Omental fat pad (tissue), 3 donors: ENCODE measurements at regions not wholly inside any gene's neighbourhood (a gene's known extent, or its start where the extent isn't known, plus 50 kb on each side); places are given as distances from the start of the nearest gene placed in this dataset.

Source experiments
- ATAC-seq: fragments of 150-250 bp; one replicate; pipeline ENCODE4 v1.9.1; 2016; ENCODE audit warnings: mild to moderate bottlenecking, moderate library complexity; ENCODE audit not compliant: low FRiP score
- DNase-seq: peaks from one replicate; pipeline ENCODE4 v3.0.0-alpha.2; 2019; ENCODE audit warnings: low spot score
- CTCF ChIP-seq, 3 donors: fragments of 450-650 bp; IDR thresholded peaks; one replicate each; pipeline ENCODE4 v1.5.1; 2016 to 2017; ENCODE audit warnings: antibody characterized with exemption in 3 of 3, mild to moderate bottlenecking in 3 of 3, moderate library complexity in 2 of 3

- no peak for TF ChIP-seq CTCF (IDR thresholded peaks at IDR 0.05)
Observed at GRCh38 chr5:5782402-5782801, 359.9 kb downstream of the ICE1 start.

DNA sequence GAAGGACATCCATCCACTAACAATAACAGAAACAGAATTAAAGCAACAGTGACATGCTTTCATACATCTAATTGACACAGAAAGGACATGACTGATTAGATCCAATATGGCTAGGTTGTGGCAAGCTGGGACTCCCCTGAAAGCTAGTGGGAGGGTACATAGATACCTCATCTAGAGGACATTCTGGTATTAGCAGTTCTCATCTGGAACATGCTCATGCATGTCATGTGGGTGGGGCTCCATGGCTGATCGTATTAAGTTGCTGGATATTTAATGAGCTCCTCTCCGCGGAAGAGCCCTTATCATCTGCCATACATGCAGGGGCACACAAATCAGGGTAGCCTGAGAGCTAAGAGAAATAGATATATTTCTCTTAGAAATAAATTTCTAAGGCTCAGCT is 358.9 kb downstream of the ICE1 start:
- no peak for DNase-seq
- ATAC-seq = no peak
- no peak for TF ChIP-seq CTCF (IDR thresholded peaks at IDR 0.05)

More at GRCh38 chr5:5782402-5782801, 359.9 kb downstream of the ICE1 start:
- ATAC-seq (no peak), DNase-seq (no peak)

- TF ChIP-seq CTCF (IDR thresholded peaks at IDR 0.05) = no peak
- DNase-seq = no peak
- ATAC-seq = no peak
Observed at GRCh38 chr5:5780253-5780652, 357.8 kb downstream of the ICE1 start.

DNA sequence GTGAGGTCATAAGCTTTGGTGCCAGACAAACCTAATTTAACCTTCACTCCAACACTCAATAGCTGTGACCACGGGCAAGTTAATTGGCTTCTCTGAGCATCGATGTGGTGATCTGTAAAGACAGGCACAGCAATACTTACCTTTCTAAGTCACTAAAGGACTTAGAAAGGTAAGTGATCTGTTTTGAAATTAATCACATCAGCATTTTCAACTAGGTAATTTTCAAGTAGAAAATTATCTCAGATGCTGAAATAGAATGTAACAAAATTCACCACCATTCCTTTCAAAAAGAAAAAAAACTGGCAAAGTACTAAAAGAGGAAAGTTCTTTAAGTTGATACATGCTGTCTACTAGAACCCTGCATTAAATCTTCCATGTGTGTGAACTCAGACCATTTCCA is 354.5 kb downstream of the ICE1 start:
- no peak for TF ChIP-seq CTCF (IDR thresholded peaks at IDR 0.05)
- DNase-seq (no peak), ATAC-seq (no peak)

DNA sequence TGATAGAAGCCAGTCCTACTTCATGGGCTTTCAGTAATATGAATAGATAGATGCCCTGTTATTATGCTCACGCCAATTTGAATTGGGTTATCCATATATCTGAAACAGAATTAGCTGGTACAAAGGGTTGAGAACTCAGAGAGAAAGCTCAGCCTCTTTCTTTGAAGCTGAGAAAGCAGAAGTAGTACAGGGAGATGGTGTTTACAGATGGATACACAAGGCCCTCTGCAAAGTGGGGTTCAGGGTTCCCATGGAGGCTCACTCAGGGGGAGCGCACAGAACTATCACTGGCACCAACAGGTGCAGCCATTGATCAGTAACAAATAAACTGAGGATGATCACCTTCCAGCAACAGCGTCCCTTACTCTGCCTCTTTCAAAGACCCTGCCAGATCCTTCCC is 349.7 kb downstream of the ICE1 start:
- ATAC-seq (no peak), DNase-seq (no peak)
- no peak for TF ChIP-seq CTCF (IDR thresholded peaks at IDR 0.05)

DNA sequence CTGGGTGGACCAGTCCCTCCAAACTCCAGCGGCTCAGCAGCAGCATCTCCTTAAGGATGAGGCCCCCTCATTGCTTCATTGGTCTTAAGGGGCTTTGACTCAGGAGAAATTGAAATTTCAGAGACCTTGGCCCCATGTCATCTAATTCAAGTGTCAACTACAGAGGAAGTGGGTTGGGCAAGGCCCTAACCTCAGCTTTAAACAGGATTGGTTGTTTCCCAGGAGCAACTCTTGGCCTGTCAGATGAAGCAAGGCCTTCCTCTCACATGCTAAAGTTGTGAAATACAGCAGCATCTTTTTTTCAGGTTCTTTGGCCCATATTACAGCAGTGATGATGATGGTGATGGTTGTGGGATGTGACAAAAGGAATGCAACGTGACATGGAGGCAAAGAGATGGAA is 348.3 kb downstream of the ICE1 start:
- no peak for ATAC-seq
- no peak for TF ChIP-seq CTCF (IDR thresholded peaks at IDR 0.05)
- no peak for DNase-seq

DNA sequence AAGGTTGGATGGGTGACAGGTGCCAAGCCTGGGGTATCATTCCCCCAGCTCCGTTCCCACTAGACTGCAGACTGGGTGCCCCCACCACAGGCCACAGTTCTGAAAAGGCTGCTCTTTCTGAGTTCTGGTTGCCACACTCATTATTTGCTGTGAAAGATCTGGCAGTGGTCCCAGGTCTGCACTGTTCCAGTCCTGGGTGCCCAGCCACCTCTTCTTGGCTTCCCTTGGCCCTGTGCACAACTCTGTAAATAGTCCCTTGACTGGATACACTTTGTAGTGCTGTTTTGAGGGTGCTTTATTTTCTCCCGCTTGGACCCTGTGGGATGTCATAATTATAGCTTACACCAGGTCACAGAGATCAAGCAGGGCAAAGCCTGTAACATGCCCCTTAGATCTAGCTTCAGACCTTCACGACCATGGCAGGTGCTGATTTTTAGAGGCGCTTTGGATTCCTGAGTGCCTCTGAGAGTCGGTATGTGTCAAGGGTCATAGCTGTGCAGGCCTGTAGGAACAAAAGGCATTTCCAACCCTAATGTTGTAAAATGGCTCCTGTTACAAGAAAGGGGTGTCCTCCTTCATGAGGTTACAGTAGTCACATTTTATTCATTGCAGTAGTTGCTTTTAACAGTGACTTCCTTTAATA is 344.9 kb downstream of the ICE1 start:
- DNase-seq (no peak), ATAC-seq (no peak)
- TF ChIP-seq CTCF (IDR thresholded peaks at IDR 0.05) = no peak
